HG02642 (cell line): ENCODE measurements at regions not wholly inside any gene's neighbourhood (a gene's known extent, or its start where the extent isn't known, plus 50 kb on each side); places are given as distances from the start of the nearest gene placed in this dataset.
"Not testable (repeated sequence)": the region's sequence is repeated elsewhere in the genome, so short reads cannot be mapped to it uniquely, and the experiment has no call there.

Experiments used
- ATAC-seq: cut with Tn5 transposase; IDR thresholded peaks from one replicate; pipeline ENCODE4 v1.9.1; 2021; ENCODE audit warnings: mild to moderate bottlenecking; ENCODE audit not compliant: unreplicated experiment, poor library complexity

DNA sequence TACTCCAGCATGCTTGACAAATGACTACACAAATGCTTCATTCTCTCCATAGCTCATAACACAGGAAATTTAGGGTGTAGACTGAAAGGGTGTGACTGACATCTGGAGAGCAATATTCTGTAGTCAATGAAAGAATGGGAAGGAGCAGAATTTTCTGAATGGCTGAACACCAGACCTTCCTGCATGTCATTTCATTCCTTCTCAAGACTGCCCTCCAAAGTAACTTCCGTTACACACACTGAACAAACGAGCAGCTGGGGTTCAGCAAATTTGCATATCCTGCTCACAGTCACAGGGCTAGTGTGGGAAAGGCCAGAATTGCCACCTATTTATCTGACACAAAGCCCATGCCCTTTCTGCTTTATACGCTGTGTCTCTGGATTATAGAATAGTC, 325.0 kb upstream of the CFAP20DC start:
- peak; percentile 100 for ATAC-seq

DNA sequence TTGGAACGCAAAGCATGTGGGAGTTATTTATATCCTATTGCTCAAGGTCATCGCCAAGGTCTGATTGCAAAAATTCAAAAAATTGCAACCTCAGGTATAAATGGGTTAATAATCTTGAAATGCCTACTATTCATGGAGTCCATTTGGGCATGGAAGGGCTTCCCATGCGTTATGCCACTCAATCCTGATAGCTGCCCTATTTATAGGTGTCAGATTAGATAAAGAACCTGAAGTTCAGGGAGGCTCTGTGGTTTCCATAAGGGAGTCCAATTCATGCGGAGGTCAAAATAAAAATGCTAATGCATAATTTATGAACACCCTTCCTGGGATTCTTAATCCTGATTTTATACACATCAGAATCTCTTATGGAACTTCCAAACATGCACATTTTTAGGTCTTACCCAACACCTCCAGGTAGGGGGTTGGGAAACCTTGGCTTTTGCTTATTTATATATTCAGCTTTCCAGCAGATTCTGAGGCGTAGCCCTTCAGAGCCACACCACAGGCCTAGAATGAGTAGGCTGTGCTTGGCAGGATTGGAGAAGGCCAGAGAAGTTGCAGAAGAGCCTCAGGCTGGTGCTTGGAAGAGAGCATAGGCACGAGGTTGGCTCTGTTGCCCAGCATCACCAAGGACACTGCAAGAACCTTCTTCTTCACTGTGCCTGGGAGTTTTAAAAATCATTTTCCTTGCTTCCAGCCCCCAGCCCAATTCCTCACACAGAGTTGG, 324.4 kb upstream of the CFAP20DC start:
- ATAC-seq, result no peak

DNA sequence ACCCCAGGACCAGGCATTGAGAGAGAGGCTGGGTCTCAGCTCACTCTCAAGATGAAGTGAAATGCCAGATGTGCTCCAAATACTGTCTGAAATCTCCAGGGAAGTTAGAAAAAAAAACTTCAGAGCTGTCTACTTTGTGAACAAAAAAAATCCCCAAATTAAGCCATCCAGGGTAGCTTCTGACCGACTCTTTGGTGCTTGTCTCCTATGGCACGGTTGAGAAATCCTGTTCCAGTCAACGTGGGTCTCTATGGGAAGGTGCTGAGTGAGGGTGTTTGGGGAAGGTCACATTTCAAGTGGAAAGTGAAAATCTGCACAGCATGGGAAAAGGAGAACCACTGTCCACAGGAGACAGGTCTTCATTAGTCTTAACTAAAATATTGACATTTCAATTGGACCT, 322.5 kb upstream of the CFAP20DC start:
- ATAC-seq, result no peak

DNA sequence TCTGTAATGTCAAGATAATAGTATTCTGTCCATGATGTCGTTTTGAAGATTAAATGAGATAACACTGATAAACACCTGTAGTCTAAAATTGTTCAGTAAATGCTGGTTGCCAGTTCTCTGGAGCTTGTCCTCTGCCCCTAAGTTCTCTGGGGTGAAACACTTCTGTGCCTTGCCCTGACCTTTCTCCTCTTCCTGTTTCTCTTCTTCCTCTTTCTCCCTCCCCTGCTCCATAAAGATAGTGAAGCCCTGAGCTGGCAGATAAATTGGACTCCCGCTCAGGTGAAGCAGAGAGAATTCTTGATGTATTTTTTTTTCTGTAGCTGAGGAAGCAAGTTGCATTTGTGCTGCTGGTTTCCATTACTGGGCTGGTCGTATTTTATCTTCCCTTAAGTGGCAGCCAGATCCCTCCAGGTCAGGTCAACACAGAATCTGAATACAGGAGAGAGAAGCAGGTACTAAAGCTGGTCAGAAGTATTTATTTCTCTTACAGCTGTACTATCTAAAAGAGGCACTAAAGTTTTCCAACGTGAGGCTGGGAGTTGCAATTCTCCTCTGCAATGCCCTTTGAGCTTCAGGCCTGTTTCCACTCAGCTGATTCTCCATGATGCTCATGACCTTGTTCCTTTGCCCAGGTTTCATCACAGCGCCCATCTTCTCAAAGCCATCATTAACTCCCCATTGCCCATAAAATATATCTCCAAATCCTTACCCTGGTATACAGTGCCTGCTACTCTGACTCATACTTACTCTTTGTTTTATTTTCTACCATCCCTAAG, 319.3 kb upstream of the CFAP20DC start:
- no peak for ATAC-seq

DNA sequence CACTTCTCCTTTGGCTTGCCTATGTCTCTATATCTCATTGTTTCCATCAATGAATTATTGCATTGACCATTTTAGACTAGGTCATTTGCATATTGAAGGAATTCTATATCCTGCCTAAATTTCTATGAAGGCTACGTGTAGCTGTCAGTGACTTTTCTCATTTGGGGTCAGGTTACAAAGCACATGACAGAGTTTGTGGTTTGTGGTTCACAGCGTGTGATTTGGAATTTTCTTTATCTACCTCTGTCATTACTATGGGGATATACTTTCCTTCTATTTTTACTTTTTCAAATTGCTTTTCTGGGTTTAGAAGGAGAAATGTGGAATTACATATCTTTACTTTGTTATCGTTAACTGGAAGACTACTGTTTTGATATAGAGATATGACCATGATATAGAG, 317.3 kb upstream of the CFAP20DC start:
- ATAC-seq, result no peak

DNA sequence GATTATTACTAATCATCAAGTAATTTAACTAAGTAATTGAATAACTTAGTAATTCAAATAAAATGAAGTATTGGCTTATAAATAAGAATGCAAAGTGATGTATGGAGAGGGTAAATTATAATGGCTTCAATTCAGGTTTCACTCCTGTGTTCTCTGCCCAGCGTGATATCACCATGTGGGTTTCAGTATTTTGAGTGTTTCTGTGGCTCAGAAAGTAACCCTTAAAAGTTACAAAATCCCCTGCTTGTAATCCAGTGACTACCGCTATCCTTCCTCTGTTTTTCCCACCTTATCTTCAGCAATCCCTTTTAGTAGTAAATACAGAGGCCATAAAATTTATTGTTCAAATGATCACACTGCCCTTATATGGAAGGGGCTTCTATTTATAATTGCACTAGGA, 316.4 kb upstream of the CFAP20DC start:
- no peak for ATAC-seq

DNA sequence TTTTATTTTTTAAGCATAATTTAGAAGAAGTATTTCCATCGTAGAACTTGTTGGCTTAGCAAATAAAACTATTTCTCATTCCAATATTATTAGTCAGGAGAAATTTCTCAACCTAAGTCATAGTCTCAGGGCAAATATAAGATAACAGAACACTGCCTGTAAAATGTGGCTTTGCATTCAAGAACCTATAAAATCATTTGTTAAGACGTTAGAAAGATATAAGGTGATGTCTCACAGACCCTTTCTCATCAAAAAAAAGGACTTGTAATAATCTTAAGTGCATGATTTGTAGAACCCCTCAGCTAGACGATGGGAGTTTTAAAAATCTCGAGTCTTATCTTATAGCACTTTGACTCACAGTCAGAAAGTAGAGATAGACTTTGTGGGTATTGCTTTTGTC, 314.7 kb upstream of the CFAP20DC start:
- no peak for ATAC-seq

DNA sequence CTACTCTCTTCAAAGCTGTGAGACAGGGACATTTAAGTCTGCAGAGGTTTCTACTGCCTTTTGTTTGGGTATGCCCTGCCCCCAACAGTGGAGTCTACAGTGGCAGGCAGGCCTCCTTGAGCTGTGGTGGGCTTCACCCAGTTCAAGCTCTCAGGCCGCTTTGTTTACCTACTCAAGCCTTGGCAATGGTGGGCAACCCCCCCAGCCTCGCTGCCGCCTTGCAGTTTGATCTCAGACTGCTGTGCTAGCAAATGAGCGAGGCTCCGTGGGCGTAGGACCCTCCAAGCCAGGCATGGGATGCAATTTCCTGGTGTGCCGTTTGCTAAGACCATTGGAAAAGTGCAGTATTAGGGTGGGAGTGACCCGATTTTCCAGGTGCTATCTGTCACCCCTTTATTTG, 310.5 kb upstream of the CFAP20DC start:
- ATAC-seq, result not testable (repeated sequence)

DNA sequence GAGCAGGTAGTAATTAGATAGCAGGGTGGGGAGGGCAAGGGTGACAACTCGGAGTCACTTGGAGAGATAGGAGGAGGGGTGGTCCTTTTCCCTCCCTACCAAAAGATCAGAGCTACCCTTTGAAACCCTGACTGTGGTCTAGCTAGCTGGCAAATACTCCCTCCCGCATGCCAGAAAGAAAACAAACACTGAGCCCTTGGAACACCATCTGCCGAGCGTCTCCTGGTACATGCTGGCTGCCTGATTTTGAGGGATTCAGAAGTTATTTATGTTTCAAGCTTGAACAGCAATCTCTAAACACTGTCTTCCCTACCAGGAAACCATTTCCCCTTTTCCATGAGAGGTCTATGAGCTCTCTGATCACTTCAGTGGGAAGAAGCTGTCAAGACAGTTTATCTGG, 291.6 kb upstream of the CFAP20DC start:
- no peak for ATAC-seq

DNA sequence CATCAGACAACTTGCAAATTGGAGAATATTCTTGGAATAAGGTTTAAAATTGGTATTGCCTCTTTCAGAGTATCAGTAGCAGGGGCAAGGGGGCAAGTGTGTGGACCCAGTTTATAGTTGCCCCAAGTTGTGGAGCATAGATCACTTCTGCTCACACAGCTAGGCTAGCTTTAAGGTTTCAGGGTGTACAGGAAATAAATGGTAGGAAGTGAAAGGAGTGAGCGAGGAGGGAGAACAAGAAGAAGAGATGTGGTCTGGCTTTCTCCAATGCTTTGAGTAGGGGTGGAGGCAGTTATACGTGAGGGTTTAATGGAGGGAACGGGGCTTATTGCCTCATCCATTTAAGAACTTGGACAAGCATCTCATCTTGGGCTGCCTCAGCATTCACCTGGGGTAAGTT, 290.0 kb upstream of the CFAP20DC start:
- no peak for ATAC-seq

DNA sequence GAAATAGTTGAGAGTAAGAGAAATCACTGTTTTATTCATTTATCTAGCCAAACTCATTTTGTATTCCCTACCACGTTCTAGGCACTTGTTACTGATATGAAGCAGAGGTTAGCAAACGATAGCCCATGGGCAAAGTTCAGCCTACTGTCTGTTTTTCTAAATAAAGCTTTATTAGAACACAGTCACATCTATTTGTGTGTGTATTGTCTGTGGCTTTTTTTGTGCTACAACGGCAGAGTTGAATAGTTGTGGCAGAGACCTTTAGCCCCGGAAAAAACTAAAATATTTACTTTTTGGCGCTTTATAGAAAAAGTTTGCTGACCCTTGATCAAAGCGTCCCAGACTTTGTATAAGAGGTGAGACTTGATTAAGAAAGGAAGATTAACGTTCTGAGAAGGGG, 289.1 kb upstream of the CFAP20DC start:
- ATAC-seq, result no peak

DNA sequence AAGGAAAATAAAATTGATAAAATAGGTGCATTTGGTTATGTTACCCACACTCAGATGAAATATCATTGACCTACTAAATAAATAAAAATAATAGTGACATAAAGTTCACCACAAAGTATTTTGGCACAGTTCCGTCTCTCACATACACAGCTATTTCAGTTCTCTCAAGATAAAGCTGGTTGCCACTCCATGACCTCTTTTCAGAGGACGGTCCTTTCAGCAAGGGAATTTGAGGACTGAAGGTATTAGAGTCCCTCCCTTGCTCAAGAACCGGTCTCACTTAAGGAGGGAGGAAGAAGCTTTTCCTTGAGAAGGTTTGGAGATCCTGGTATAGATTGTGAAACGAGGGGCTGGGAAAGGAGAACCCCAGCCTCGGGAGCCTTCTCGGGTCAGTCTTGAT, 285.5 kb upstream of the CFAP20DC start:
- no peak for ATAC-seq

DNA sequence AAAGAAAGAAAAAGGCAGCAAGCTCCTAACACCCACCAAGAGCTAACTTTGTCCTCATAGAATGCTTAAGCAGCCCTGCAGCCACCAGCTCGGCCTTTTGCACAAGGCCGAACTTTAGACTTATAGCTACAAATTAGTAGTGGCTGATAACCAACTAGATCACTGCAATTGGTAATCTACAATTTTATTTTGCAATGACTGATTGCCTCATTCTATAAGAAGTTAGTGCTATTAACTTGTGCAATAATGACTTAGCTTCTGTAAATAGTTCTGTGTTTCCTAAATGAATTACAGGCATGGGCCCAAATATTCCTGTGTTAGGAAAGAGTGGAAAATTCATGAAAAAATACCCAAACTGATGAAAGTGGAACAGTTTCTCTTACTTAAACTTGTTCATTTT, 284.8 kb upstream of the CFAP20DC start:
- no peak for ATAC-seq

DNA sequence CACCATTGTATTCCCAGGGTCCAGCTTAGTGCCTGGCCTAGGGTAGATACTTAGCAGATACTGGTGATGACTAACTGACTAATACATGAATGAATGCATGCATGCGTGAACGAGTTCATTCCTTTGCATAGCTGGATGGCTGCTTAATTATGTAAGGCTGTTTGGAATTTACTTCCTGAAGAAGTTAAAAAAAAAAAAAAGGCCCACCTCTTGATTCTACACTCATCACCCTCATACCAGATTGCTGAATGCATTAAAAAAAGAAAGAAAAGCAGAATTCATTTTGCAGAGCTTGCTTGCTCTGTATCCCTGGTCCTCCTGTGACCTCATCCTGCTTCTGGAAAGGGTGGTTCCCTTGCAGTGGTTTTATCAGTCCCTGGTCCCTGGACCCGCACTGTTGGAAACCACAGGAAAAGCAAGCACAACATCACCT, 277.6 kb upstream of the CFAP20DC start:
- no peak for ATAC-seq

DNA sequence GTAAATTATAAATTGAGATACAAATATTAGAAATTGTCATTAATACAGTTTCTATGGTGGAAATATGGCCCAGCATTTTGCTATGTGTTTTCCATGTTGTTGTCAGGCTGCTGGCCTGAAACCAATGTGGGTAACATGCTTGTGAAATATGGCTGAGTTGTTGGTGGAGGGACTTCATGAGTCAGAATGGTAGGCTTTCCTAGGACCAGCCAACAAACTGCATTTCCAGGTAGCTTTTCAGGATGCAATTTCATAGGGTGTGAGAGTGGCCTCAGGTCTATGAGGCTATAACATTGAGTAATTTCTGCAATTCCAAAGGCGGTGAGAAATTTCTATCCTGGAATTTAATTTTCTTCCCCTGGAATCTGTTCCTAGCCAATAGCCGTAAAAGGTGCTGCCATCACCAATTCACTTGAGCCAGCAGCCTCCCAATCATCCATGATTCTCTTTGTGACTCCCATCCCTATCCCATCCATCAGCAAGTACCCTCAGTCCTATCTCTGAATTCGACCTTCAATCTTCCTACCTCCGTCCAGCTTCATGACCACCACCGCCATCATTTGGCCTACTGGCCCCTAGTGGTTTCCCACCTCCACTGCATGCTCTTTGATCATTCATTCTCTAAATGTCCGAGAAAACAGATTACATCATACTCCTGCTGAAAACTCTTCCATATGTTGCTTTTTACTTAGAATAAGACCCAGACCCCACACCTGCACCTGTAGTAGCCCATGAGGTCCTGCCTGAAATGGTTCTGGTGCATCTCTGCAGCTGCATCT, 276.6 kb upstream of the CFAP20DC start:
- ATAC-seq, result no peak

DNA sequence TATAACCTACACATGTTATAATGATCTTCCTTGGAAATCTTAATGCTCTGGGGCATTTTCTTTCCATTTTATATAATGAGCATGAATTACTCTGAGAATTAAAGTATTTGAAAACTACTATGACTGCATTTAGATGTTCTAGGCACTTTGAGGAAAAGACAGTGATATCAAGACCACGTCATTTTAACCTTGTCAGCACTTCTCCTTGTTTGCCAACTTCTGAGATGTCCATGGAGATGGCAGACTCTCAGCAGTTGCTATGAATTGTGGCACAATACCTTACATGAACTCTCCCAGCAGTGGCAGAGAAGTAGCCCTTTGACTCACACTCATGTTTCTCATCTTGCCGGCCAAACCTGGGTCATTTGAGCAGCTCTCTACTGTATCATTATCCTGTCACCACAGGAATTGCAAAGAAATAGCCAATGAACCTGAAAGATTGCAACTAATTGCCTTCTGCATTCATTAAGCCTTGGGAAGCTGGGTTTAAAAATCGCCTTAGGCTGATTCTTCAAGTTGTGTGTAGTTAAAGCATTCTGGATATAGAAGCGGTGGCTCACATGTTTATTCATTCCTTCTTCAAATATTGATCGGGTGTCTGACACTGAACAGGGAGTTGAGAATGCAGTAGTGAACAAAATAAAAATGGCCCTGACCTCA, 272.2 kb upstream of the CFAP20DC start:
- ATAC-seq, result no peak

DNA sequence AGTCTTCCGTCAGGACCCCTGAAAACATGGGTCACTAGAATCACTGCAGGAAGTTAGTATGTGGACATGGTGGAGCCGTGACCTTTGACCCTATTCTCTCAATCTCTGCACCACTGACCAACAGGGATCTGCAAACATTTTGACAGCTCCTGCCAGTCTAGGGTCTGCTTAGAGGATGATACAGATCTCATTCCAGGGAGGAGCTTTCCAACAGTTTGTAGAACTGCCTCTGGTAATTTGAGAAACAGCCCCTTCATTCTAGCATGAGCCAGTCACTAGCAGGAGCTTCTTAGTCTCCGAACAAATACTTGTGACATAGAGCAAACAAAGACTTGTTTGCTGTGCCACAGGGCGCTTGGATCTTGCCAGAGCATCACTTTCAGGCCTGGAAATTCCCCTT, 270.3 kb upstream of the CFAP20DC start:
- no peak for ATAC-seq

DNA sequence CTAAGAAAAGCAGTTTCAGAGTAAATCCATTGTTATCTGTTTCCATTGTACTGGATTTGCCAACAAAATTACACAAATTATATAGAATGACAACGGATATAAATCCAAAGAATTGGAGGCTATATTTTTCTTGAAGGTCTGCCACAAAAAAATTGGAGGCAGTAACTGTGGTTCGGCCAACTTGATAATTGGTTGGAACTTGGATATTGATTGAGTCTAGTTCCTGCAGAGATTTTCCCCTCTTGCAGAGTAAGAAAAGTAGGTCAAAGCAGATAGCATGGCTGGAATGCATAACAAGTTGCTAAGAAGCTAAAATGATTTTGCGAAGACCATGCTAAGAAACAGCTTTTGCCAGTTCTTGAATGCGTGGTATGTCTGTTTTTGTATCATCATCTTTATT, 269.6 kb upstream of the CFAP20DC start:
- ATAC-seq, result no peak

DNA sequence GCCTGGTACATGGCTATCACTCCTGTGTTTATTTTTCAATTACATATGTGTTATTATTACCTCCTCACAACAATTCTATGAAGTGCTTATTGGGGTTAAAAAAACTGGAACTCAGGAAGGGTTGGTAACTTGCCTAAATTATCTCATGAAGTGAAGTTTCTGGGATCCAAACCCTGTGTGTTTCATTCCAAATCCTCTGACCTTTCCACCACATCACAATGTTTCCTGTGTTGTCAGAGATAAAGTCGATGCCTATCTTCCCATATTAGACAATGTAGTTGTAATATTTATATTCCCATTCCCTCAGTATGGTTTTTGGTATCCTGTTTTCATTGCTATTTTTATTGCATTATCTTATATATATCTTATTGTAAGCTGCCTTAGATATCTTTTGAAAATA, 269.1 kb upstream of the CFAP20DC start:
- ATAC-seq, result no peak

DNA sequence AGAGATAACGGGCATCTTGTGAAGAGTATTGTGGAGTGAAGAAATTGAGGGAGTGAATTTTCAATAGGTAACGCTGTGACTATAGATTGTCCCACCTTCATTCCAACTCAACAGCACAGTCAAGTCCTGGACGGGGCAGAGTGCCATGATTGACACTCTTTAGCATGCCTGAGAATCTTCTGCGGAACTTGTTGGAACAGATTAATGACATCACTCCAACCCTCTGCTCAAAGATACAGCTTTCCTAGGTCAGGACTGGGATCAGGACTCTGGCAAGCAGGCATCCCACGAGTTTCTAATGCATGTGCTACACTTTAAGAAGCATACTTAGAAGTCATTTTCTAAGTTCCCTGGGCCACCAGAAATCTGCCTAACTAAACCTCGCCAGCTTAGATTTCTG, 267.6 kb upstream of the CFAP20DC start:
- ATAC-seq, result no peak
